Prostate gland (tissue), 2 donors: ENCODE measurements at regions not wholly inside any gene's neighbourhood (a gene's known extent, or its start where the extent isn't known, plus 50 kb on each side); places are given as distances from the start of the nearest gene placed in this dataset.
"Not testable (repeated sequence)": the region's sequence is repeated elsewhere in the genome, so short reads cannot be mapped to it uniquely, and the experiment has no call there.

Experiments
- DNase-seq: peaks from one replicate; pipeline ENCODE4 v3.0.0-alpha.2; 2019; ENCODE audit warnings: low spot score
- H3K27ac ChIP-seq, 2 donors: fragments of 200-600 bp; sonication (generic); 2 replicates each; pipeline ENCODE4 v1.5.1; 2017 to 2019
- H3K27me3 ChIP-seq: fragments of 200-600 bp; sonication (generic); replicated peaks from 2 replicates; pipeline ENCODE4 v1.5.1; 2019; ENCODE audit not compliant: insufficient read depth
- H3K36me3 ChIP-seq, 2 donors: fragments of 200-600 bp; sonication (generic); 1 replicate in 1 of 2; 2 replicates in 1 of 2; pipeline versions ENCODE4 v1.5.1 to v1.8.1; 2017 to 2019
- H3K4me1 ChIP-seq: fragments of 200-600 bp; sonication (generic); replicated peaks from 2 replicates; pipeline ENCODE4 v1.5.1; 2019
- H3K4me3 ChIP-seq, 2 donors: fragments of 200-600 bp; sonication (generic); 2 replicates each; pipeline ENCODE4 v1.5.1; 2017 to 2019
- H3K9me3 ChIP-seq: fragments of 200-600 bp; sonication (generic); 2 replicates; pipeline ENCODE4 v1.5.1; 2017
- POLR2A ChIP-seq: fragments of 450-650 bp; IDR thresholded peaks from one replicate; pipeline ENCODE4 v1.6.1; 2016; ENCODE audit warnings: antibody characterized with exemption, mild to moderate bottlenecking
- POLR2AphosphoS5 ChIP-seq: sonication (generic); formaldehyde crosslinking; IDR thresholded peaks from one replicate; pipeline ENCODE4 v1.6.1; 2017; ENCODE audit warnings: antibody characterized with exemption
- WGBS: methylation state at CpG from one replicate; pipeline ENCODE4 v1.1.5; 2018; 5-methylcytosine and 5-hydroxymethylcytosine counted together
- intact Hi-C: fragments of 100-400 bp; cut with DNase I; formaldehyde crosslinking; loops from one replicate; pipeline ENCODE4 v1.14.2; 2022
- TF ChIP-seq, protein P1 (sequence below), 4 experiments: fragments of 200-600 bp in 2 of 4; fragments of 450-650 bp in 2 of 4; sonication (generic) in 2 of 4; IDR thresholded peaks; 1 replicate in 3 of 4; 2 replicates in 1 of 4; pipeline ENCODE4 v1.5.1; 2016 to 2019; ENCODE audit warnings: antibody characterized with exemption in 4 of 4, mild to moderate bottlenecking in 2 of 4, moderate library complexity in 2 of 4

DNA sequence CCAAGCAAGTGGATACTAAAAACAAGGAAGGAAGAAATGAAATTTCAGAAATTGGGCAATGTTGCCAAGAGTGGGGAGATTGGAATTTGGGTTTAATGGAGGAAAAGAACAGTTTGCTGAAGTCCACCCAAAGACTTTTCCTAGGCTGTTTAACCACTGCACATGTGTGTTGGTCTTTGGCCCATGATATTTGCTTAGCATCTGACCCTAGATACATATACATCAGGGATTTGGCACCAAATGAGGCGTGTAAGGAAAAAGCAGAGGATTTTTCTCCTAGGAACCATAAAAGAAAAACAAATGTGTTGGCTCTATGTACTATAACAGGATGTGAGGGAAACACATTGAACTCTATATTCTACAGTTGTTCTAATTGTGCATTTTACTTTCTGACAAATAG, 80.7 kb upstream of the CD28 start:
- WGBS, result 85% methylated on average over 1 of the region's 1 CpG
- intact Hi-C loops, result no loop called here
- H3K27ac ChIP-seq, result no peak overlapping the region

DNA sequence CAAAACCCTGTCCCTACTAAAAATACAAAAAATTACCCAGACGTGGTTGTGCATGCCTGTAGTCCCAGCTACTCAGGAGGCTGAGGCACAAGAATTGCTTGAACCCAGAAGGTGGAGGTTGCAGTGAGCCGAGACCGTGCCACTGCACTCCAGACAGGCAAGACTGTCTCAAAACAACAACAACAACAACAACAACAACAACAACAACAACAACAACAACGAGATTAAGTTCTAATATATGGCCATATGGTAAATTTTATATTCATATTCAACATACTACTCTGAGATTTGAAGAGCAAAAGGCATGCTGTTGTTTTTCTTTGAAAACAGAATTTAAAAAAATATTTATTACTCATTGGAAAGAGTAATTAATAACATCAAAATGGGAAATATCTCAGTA, 80.2 kb upstream of the CD28 start:
- H3K27me3 ChIP-seq, H3K27ac ChIP-seq, DNase-seq, H3K4me3 ChIP-seq, intact Hi-C loops, H3K4me1 ChIP-seq, H3K36me3 ChIP-seq, H3K9me3 ChIP-seq: not testable (repeated sequence)
- 86% methylated on average over 4 of the region's 4 CpGs for WGBS

More for the DNA sequence above, 80.7 kb upstream of the CD28 start:
- DNase-seq, result no peak
- Histone ChIP-seq H3K36me3 (no peaks in the 10 kb centered on the region), H3K27me3 (no peaks in the 10 kb centered on the region), H3K9me3 (no peaks in the 10 kb centered on the region), H3K4me1 (peaks cover 2% of the 10 kb centered on the region), H3K4me3 (no peak overlapping the region)
- TF ChIP-seq POLR2A (no peak), POLR2AphosphoS5 (no peak)
- TF ChIP-seq, protein P1, sequence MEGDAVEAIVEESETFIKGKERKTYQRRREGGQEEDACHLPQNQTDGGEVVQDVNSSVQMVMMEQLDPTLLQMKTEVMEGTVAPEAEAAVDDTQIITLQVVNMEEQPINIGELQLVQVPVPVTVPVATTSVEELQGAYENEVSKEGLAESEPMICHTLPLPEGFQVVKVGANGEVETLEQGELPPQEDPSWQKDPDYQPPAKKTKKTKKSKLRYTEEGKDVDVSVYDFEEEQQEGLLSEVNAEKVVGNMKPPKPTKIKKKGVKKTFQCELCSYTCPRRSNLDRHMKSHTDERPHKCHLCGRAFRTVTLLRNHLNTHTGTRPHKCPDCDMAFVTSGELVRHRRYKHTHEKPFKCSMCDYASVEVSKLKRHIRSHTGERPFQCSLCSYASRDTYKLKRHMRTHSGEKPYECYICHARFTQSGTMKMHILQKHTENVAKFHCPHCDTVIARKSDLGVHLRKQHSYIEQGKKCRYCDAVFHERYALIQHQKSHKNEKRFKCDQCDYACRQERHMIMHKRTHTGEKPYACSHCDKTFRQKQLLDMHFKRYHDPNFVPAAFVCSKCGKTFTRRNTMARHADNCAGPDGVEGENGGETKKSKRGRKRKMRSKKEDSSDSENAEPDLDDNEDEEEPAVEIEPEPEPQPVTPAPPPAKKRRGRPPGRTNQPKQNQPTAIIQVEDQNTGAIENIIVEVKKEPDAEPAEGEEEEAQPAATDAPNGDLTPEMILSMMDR (IDR thresholded peaks at IDR 0.05), result no peak

DNA sequence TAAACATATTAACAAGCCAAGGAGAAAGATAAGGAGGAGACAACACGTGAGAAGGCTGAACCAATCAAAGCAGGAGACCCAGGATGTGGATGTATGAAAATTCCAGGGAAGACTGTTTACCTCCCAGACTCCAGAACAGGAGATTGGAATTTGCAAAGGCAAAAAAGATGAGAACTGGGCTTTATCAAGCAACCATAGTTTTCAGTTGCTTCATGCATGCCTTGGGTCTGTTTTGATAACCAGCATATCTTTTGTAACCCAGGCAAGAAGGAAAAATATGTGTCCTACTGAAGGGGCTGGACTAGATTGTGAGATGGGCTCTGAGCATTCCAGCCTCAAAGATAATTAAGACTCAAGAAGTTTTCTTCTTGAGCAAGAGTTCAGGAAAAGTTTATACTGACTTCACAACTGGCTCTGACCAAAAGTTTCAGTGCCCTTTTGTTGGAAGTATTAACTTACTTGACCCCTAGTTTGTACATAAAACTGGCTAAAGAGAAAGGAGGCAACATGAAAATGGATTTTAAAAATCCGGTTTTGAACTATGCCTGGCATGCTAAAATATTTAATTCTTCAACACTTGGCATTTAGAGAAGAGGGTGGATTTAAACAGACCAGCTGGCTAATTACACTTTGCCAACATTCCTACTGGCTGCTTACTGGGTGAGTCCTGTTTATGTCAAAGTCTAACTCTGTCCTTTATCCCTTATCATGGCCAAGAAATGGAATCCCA, 79.3 kb upstream of the CD28 start:
- Histone ChIP-seq H3K36me3 (no peaks in the 10 kb centered on the region), H3K4me3 (no peak overlapping the region), H3K27me3 (no peaks in the 10 kb centered on the region), H3K27ac (no peak overlapping the region), H3K9me3 (no peaks in the 10 kb centered on the region), H3K4me1 (peaks cover 2% of the 10 kb centered on the region)
- intact Hi-C loops, result no loop called here
- no peak for TF ChIP-seq POLR2A
- TF ChIP-seq, protein P1 (IDR thresholded peaks at IDR 0.05), result no peak
- DNase-seq, result no peak
- WGBS, result 22% methylated on average over 2 of the region's 2 CpGs

DNA sequence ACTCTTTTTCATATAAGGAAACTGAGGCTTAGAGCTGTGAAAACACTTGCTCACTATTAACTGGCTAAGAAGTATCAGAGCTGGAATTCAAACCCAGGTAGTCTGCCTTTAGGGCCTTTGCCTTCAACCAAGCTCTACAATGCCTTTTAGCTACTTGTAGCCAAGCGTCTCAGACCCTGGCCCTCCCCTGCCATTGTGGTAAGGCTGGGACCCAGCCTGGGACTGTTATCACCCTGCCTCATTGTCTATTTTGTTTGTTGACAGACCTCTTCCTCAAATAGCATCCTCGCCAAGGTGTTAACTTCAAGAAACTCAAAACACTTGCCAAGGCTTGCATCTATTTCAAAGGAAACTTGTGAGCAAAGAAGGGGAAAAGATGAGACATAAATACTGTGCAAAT, 76.7 kb upstream of the CD28 start:
- intact Hi-C loops, result no loop called here
- 83% methylated on average over 2 of the region's 2 CpGs for WGBS
- Histone ChIP-seq H3K4me3 (no peak overlapping the region), H3K36me3 (no peaks in the 10 kb centered on the region), H3K9me3 (no peaks in the 10 kb centered on the region), H3K27me3 (no peaks in the 10 kb centered on the region), H3K27ac (no peak overlapping the region), H3K4me1 (peaks cover 2% of the 10 kb centered on the region)
- TF ChIP-seq, protein P1 (IDR thresholded peaks at IDR 0.05), result no peak
- no peak for TF ChIP-seq POLR2AphosphoS5
- TF ChIP-seq POLR2A, result no peak
- DNase-seq, result no peak

DNA sequence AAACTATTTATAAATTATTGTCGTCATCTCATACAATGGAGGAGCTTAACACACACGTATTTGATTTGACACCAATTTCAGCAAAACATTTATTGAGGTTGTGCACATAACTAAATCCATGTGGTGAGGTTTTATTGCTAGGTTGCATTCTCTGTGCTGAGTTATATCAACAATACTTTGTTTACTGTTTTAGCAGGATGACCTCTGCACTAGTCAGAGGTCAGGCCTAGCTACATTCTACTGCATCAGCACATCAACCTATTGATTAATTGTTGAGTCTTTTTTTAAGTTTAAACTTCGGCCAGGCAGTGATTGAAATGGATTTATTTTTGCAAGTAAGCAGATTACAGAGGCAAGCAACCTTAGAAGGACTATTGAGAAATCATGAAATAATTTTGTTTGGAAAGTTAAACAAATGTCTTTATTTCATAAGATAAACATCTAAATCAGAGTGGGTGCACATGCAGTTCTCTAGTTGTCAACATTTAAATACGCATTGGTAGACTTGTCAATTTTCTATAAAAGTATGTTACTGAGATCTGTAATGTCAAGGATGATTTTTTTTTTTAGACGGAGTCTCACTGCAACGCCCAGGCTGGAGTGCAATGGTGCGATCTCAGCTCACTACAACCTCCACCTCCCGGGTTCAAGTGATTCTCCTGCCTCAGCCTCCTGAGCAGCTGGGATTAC, 75.2 kb upstream of the CD28 start:
- Histone ChIP-seq H3K4me3 (no peak overlapping the region), H3K9me3 (no peaks in the 10 kb centered on the region), H3K27me3 (no peaks in the 10 kb centered on the region), H3K36me3 (no peaks in the 10 kb centered on the region), H3K4me1 (peaks cover 2% of the 10 kb centered on the region), H3K27ac (no peak overlapping the region)
- TF ChIP-seq POLR2AphosphoS5, result peak; percentile 4
- TF ChIP-seq, protein P1 (IDR thresholded peaks at IDR 0.05), result no peak
- intact Hi-C loops, result no loop called here
- WGBS, result 55% methylated on average over 8 of the region's 8 CpGs
- DNase-seq, result no peak
